Psoas muscle (tissue), 7 donors: ENCODE measurements at regions not wholly inside any gene's neighbourhood (a gene's known extent, or its start where the extent isn't known, plus 50 kb on each side); places are given as distances from the start of the nearest gene placed in this dataset.
A peak's percentile ranks its signal among the peaks of the same experiment; 100 is the strongest.
"Not testable (repeated sequence)": the region's sequence is repeated elsewhere in the genome, so short reads cannot be mapped to it uniquely, and the experiment has no call there.

ENCODE experiments used
- ATAC-seq, 4 donors: fragments of 200-7000 bp; cut with Tn5 transposase; one replicate each; pipeline ENCODE4 v1.9.1; 2020; ENCODE audit warnings: moderate library complexity in 3 of 4, mild to moderate bottlenecking in 2 of 4
- DNase-seq, 2 donors: peaks; one replicate each; pipeline ENCODE4 v3.0.0-alpha.2; 2020
- H3K27ac ChIP-seq: fragments of 200-600 bp; one replicate; pipeline ENCODE4 v1.8.0; 2022
- H3K27me3 ChIP-seq, 3 donors: fragments of 200-600 bp in 1 of 3; one replicate each; pipeline versions ENCODE4 v1.6.1 to v1.8.0; 2013 to 2022; ENCODE audit warnings: low read length in 2 of 3, mild to moderate bottlenecking in 2 of 3, moderate library complexity in 1 of 3; ENCODE audit not compliant: insufficient read depth in 3 of 3
- H3K36me3 ChIP-seq, 2 donors: fragments of 200-600 bp in 1 of 2; one replicate each; pipeline versions ENCODE4 v1.6.1 to v1.8.0; 2013 to 2022; ENCODE audit warnings: low read depth in 1 of 2, mild to moderate bottlenecking in 1 of 2, moderate library complexity in 1 of 2; ENCODE audit not compliant: insufficient read depth in 1 of 2
- H3K4me1 ChIP-seq: fragments of 200-600 bp; one replicate; pipeline ENCODE4 v1.8.0; 2022
- H3K4me3 ChIP-seq: fragments of 200-600 bp; one replicate; pipeline ENCODE4 v1.8.0; 2022; ENCODE audit warnings: mild to moderate bottlenecking
- H3K9me3 ChIP-seq: fragments of 200-600 bp; one replicate; pipeline ENCODE4 v1.8.0; 2022
- WGBS, 3 donors: extraction: QIAGEN DNeasy Blood & Tissue Kit; methylation state at CpG; one replicate each; pipeline versions ENCODE4 v1.1.6 to v1.1.7; 2013; 5-methylcytosine and 5-hydroxymethylcytosine counted together
- intact Hi-C, 2 donors: fragments of 100-400 bp; cut with DNase I; formaldehyde crosslinking; loops; one replicate each; pipeline versions ENCODE4 v1.11.0 to v1.14.2; 2022
- TF ChIP-seq, protein P1 (sequence below): fragments of 200-600 bp; IDR thresholded peaks from one replicate; pipeline ENCODE4 v1.8.0; 2022; ENCODE audit warnings: antibody characterized with exemption
- donor health status: healthy with polysubstance abuse.
- donor health status: DM: no; HTN: no; CAD: no; lungs with moderate emphysema.
- donor health status: Bipolar disorder and iron deficiency.
- donor health status: healthy.
- donor health status: DM: yes; HTN: yes; CAD: no.
- donor health status: DM: no; HTN: no; CAD: no.
- donor health status: DM: yes; HTN: yes; CAD: no.

DNA sequence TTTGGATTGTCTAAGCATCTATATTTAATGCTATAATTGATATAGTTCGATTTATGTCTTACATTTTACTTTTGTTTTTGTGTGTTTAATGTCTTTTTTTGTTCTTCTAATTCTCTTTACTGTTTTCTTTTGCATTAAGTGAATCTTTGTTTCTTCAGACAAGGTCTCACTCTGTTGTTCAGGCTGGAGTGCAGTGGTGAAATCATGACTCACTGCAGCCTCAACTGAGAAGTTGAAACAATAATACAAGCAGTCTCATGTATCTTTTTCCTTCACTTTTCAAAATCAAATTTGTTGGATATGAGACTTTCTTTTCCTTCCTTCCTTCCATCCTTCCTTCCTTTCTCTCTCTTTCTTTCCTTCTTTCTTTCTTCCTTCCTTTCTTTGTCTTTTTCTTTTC lies 1401.6 kb downstream of the ADGRL3 start:
- no peak for DNase-seq
- H3K4me1 ChIP-seq: no peaks in the 10 kb centered on the region
- H3K27ac ChIP-seq: no peak overlapping the region
- intact Hi-C loops: no loop called here
- no peaks in the 10 kb centered on the region for H3K36me3 ChIP-seq
- no peak for ATAC-seq
- 61 to 76% (median 69%) methylated on average over 1 of the region's 1 CpG for WGBS, 3 donors
- TF ChIP-seq, protein P1, sequence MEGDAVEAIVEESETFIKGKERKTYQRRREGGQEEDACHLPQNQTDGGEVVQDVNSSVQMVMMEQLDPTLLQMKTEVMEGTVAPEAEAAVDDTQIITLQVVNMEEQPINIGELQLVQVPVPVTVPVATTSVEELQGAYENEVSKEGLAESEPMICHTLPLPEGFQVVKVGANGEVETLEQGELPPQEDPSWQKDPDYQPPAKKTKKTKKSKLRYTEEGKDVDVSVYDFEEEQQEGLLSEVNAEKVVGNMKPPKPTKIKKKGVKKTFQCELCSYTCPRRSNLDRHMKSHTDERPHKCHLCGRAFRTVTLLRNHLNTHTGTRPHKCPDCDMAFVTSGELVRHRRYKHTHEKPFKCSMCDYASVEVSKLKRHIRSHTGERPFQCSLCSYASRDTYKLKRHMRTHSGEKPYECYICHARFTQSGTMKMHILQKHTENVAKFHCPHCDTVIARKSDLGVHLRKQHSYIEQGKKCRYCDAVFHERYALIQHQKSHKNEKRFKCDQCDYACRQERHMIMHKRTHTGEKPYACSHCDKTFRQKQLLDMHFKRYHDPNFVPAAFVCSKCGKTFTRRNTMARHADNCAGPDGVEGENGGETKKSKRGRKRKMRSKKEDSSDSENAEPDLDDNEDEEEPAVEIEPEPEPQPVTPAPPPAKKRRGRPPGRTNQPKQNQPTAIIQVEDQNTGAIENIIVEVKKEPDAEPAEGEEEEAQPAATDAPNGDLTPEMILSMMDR: no peak
- no peak overlapping the region for H3K4me3 ChIP-seq
- H3K27me3 ChIP-seq: no peaks in the 10 kb centered on the region
- H3K9me3 ChIP-seq: no peaks in the 10 kb centered on the region

DNA sequence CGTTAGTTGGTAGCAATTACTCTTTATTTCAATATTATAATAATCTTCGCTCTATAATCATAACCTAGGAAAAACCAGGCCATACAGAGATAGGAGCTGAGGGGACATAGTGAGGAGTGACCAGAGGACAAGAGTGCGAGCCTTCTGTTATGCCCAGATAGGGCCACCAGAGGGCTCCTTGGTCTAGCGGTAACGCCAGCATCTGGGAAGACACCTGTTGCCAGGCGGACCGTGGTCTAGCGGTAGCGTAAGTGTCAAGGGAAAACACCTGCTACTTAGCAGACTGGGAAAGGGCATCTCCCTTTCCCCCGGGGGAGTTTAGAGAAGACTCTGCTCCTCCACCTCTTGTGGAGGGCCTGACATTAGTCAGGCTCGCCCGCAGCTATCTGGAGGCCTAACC lies 1395.1 kb downstream of the ADGRL3 start:
- H3K36me3 ChIP-seq, ATAC-seq, H3K4me3 ChIP-seq, DNase-seq, H3K27me3 ChIP-seq, H3K27ac ChIP-seq, H3K9me3 ChIP-seq, H3K4me1 ChIP-seq: not testable (repeated sequence)
- 61 to 71% (median 65%) methylated on average over 12 of the region's 12 CpGs for WGBS, 3 donors
- intact Hi-C loops: loop anchor here (10.0 kb wide), 2 partner anchors 110 to 120 kb away; no protein-coding TSS in a partner anchor
- TF ChIP-seq, protein P1: peak; percentile 32

DNA sequence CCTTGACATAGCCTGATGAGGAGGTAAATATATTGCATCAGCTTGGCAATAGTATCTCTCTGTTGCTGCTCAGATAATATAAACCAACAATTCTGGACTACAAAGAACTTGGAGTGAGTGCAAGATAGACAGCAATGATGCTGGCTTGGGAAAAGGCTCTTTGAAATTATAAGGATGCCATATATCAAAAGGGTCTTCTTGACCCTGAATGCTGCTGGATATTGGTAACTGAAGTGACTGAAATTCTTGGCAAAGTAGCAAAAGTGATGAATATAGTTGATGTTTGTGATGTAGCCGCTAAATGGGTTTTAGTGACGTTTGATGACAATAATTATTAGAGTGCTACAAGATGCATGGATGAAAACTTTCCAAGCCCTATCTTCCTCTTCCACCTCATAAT lies 1391.6 kb downstream of the ADGRL3 start:
- TF ChIP-seq, protein P1: no peak
- ATAC-seq (no peak), DNase-seq (no peak)
- intact Hi-C loops: loop anchor here (10.0 kb wide), 2 partner anchors 113 to 123 kb away; no protein-coding TSS in a partner anchor
- no peak overlapping the region for H3K4me3 ChIP-seq
- H3K27me3 ChIP-seq: no peaks in the 10 kb centered on the region
- H3K27ac ChIP-seq: no peak overlapping the region
- WGBS, 3 donors: 87 to 90% (median 87%) methylated on average over 2 of the region's 2 CpGs
- H3K9me3 ChIP-seq: no peaks in the 10 kb centered on the region
- H3K4me1 ChIP-seq: no peaks in the 10 kb centered on the region
- H3K36me3 ChIP-seq: no peaks in the 10 kb centered on the region

DNA sequence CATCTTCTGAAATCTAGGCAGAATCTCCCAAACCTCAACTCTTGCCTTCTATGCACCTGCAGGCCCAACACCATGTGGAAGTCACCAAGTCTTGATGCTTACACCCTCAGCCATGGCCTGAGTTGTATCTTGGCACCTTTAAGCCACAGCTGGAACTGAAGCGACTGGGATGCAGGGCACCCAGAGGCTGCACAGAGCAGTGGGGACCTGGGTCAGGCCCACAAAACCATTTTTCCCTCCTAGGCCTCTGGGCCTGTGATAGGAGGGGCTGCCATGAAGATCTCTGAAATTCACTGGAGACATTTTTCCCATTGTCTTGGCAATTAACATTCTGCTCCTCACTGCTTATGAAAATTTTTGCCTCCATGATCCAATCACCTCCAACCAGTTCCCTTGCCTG lies 1388.5 kb downstream of the ADGRL3 start:
- no peak for DNase-seq
- Histone ChIP-seq H3K4me1 (no peaks in the 10 kb centered on the region), H3K36me3 (no peaks in the 10 kb centered on the region), H3K9me3 (no peaks in the 10 kb centered on the region), H3K27me3 (no peaks in the 10 kb centered on the region), H3K4me3 (no peak overlapping the region), H3K27ac (no peak overlapping the region)
- TF ChIP-seq, protein P1: no peak
- intact Hi-C loops: no loop called here
- ATAC-seq: no peak
- 91 to 98% (median 94%) methylated on average over 1 of the region's 1 CpG for WGBS, 3 donors

DNA sequence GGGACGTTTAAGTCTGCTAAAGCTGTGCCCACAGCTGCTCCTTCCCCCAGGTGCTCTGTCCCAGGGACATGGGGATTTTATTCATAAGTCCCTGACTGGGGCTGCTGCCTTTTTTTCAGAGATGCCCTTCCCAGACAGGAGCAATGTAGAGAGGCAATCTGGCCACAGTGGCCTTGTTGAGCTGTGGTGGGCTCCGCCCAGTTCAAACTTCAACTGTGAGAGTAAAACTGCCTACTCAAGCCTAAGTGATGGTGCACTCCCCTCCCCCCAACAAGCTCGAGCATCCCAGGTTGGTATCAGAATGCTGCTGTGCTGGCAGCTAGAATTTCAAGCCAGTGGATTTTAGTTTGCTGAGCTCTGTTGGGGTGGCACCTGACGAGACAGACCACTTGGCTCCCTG lies 1371.4 kb downstream of the ADGRL3 start:
- TF ChIP-seq, protein P1: no peak
- Histone ChIP-seq H3K9me3 (no peaks in the 10 kb centered on the region), H3K27me3 (no peaks in the 10 kb centered on the region), H3K36me3 (no peaks in the 10 kb centered on the region), H3K4me1 (no peaks in the 10 kb centered on the region), H3K4me3 (no peak overlapping the region), H3K27ac (no peak overlapping the region)
- DNase-seq: no peak
- intact Hi-C loops: no loop called here
- no peak for ATAC-seq
- 70 to 81% (median 72%) methylated on average over 4 of the region's 4 CpGs for WGBS, 3 donors
